ENCODE measurements at regions not wholly inside any gene's neighbourhood (a gene's known extent, or its start where the extent isn't known, plus 50 kb on each side); places are given as distances from the start of the nearest gene placed in this dataset.

- Histone ChIP-seq H3K27ac (peak overlapping the region; percentile 3 to 58; a peak in 5 of 6 replicates), H3K4me2 (peak overlapping the region; percentile 31), H3K4me1 (peaks cover 15% of the 10 kb centered on the region), H3K4me3 (no peak overlapping the region), H3K9me3 (no peaks in the 10 kb centered on the region)
- DNase-seq (ENCODE audit: low read depth in 1 of 2, low spot score in 1 of 2): no peak
- POLR2A ChIA-PET: no interaction called here
- FAIRE-seq: no peak
- TF ChIP-seq FOXS1 (CRISPR knock-in tag; IDR thresholded peaks at IDR 0.05) (no peak), TFCP2L1 (CRISPR knock-in tag; IDR thresholded peaks at IDR 0.05) (no peak), POLR2AphosphoS2 (conservative IDR thresholded peaks at IDR 0.05; ENCODE audit: low read length) (no peak), GATA3 (IDR thresholded peaks at IDR 0.05; ENCODE audit: borderline replicate concordance) (no peak), JUNB (IDR thresholded peaks at IDR 0.05) (no peak), RCOR1 (IDR thresholded peaks at IDR 0.05; ENCODE audit: low read depth, low read length) (no peak), HEYL (CRISPR knock-in tag; IDR thresholded peaks at IDR 0.05) (no peak), POLR2A (IDR thresholded peaks at IDR 0.05; ENCODE audit: low read length) (no peak)
- TF ChIP-seq, protein P1, sequence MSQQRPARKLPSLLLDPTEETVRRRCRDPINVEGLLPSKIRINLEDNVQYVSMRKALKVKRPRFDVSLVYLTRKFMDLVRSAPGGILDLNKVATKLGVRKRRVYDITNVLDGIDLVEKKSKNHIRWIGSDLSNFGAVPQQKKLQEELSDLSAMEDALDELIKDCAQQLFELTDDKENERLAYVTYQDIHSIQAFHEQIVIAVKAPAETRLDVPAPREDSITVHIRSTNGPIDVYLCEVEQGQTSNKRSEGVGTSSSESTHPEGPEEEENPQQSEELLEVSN (IDR thresholded peaks at IDR 0.05; ENCODE audit: borderline replicate concordance, low read depth): no peak
- TF ChIP-seq, protein P2, sequence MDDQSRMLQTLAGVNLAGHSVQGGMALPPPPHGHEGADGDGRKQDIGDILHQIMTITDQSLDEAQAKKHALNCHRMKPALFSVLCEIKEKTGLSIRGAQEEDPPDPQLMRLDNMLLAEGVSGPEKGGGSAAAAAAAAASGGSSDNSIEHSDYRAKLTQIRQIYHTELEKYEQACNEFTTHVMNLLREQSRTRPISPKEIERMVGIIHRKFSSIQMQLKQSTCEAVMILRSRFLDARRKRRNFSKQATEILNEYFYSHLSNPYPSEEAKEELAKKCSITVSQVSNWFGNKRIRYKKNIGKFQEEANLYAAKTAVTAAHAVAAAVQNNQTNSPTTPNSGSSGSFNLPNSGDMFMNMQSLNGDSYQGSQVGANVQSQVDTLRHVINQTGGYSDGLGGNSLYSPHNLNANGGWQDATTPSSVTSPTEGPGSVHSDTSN (IDR thresholded peaks at IDR 0.05): no peak
- TF ChIP-seq, protein P3, sequence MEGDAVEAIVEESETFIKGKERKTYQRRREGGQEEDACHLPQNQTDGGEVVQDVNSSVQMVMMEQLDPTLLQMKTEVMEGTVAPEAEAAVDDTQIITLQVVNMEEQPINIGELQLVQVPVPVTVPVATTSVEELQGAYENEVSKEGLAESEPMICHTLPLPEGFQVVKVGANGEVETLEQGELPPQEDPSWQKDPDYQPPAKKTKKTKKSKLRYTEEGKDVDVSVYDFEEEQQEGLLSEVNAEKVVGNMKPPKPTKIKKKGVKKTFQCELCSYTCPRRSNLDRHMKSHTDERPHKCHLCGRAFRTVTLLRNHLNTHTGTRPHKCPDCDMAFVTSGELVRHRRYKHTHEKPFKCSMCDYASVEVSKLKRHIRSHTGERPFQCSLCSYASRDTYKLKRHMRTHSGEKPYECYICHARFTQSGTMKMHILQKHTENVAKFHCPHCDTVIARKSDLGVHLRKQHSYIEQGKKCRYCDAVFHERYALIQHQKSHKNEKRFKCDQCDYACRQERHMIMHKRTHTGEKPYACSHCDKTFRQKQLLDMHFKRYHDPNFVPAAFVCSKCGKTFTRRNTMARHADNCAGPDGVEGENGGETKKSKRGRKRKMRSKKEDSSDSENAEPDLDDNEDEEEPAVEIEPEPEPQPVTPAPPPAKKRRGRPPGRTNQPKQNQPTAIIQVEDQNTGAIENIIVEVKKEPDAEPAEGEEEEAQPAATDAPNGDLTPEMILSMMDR (IDR thresholded peaks at IDR 0.05): no peak
- WGBS (ENCODE audit: missing lambda C conversion rate): 80% methylated on average over 7 of the region's 7 CpGs
- CTCF ChIA-PET: interaction anchor here (1.4 kb wide), 1 partner anchor 24 kb away, joined by 3 read pairs; no protein-coding TSS in a partner anchor
- no peak for ATAC-seq
Measured at GRCh38 chr7:94069162-94069739, 65.1 kb upstream of the BET1 start.

DNA sequence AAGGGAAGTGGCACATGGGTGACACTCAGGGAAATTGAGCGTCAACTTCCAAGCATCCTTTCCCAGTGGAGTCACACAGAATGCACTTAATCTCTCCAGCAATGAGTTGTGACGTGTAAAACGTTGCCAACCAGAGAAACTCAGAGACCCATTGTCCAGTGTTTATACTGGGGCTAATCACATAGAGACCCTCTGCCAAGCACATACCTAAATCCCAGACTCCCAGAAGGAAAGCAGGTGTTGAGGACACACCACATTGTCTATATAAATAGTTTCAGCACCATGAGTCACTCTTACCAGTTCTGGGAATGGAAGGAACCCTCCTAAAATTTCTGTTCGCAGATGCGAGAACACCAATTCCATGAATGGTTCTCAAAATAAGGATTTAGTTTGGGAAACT is 76.4 kb upstream of the BET1 start:
- WGBS (ENCODE audit: missing lambda C conversion rate): 88% methylated on average over 5 of the region's 5 CpGs
- H3K4me2 ChIP-seq: no peak overlapping the region
- ChIA-PET CTCF (interaction anchor here (0.6 to 0.7 kb wide), 2 partner anchors 15 to 74 kb away, joined by 3 read pairs; no protein-coding TSS in a partner anchor), POLR2A (no interaction called here)
- no peak for FAIRE-seq
- no peak for ATAC-seq
- TF ChIP-seq FOSB (CRISPR knock-in tag; IDR thresholded peaks at IDR 0.05) (no peak), JUN (IDR thresholded peaks at IDR 0.05) (no peak), MYC (IDR thresholded peaks at IDR 0.05; ENCODE audit: borderline replicate concordance, low read length) (no peak), REST (IDR thresholded peaks at IDR 0.05) (no peak), FOSL2 (IDR thresholded peaks at IDR 0.05) (no peak), FOSL2 (CRISPR knock-in tag; IDR thresholded peaks at IDR 0.05) (no peak), RCOR1 (IDR thresholded peaks at IDR 0.05; ENCODE audit: low read depth, low read length) (no peak), GATA3 (IDR thresholded peaks at IDR 0.05; ENCODE audit: borderline replicate concordance) (no peak), KDM1A (IDR thresholded peaks at IDR 0.05; ENCODE audit: low read depth) (no peak)
- TF ChIP-seq, protein P4, sequence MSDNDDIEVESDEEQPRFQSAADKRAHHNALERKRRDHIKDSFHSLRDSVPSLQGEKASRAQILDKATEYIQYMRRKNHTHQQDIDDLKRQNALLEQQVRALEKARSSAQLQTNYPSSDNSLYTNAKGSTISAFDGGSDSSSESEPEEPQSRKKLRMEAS (IDR thresholded peaks at IDR 0.05): no peak
- TF ChIP-seq, protein P2 (IDR thresholded peaks at IDR 0.05): no peak
- H3K4me1 ChIP-seq: 0 out of 3 replicates have a peak, but pooled peaks cover 9% of the 10 kb centered on the region
- no peaks in the 10 kb centered on the region for H3K9me3 ChIP-seq
- no peak for DNase-seq (ENCODE audit: low read depth in 1 of 2, low spot score in 1 of 2)
- H3K4me3 ChIP-seq: no peak overlapping the region
- H3K27ac ChIP-seq: no peak overlapping the region
